ENCODE measurements at regions not wholly inside any gene's neighbourhood (a gene's known extent, or its start where the extent isn't known, plus 50 kb on each side); places are given as distances from the start of the nearest gene placed in this dataset.

DNA sequence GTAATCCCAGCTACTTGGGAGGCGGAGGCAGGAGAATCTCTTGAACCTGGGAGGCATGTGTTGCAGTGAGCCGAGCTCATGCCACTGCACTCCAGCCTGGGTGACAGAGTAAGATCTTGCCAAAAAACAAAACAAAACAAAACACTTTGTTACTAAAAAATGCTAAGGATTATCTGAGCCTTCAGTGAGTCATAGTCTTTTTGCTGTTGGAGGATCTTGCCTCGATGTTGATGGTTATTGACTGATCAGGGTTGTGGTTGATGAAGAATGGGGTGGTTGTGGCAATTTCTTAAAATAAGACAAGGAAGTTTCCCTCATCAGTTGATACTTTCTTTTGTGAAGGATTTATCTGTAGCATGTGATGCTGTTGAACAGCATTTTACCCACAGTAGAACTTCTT, 196.8 kb upstream of the HDDC2 start:
- DNase-seq, result no peak

DNA sequence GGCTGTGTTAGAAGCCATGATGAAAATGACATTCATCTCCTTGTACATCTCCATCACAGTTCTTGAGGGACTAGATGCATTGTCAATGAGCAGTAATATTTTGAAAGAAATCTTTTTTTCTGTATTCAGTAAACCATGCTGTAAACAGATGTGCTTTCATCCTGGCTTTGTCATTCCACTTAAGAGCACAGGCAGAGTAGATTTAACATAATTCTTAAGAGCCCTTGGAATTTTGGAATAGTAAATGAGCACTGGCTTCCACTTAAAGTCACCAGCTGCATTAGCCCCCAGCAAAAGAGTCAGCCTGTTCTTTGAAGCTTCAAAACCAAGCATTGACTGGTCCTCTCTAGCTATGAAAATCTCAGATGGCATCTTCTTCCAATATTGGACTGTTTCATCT, 197.8 kb upstream of the HDDC2 start:
- DNase-seq, result no peak

DNA sequence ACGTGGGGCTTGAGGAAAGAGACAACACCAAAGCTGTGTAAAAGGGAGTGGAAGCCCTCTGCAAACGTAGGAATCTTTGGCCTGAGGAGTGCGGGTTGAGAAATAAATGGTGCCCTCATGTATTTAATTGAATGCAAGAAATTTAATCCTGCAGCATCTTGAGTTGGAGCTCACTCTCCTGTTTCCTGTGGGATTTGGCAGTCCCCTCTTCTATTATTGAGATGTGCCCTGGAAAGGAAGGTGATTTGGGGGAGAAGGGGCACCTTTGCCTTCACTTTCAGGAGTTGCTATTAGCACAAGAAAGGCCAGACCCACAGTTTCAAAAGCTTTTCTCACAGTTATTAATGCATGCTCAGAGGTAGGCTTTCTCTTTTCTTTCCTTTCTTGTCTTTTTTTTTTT, 201.4 kb upstream of the HDDC2 start:
- DNase-seq, result no peak

DNA sequence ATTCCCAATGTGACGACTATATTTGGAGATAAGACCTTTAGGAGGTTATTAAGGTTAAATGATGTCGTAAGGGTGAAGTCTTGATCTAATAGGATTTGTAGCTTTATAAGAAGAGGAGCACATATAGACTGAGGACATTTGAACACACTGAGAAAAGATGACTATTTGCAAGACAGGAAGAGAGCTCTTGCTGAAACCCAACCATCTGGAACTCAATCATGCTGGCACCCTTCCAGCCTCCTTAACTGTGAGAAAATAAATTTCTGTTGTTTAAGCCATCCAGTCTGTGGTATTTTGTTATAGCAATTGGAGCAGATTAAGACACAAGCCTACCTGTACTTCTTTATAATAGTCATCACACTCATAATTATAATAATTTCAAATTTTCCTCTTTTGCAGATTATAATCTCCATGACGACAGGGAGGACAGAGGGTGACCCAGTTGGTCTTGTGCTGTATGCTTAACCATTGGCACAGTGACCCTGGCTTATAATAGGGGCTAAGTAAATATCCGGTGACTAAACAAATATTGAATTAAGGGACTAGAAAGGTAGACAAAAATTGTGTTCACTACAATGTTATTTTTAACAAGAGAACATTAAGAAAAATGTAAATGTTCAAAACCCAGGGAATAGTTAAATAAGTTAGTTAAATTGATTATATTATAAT, 206.4 kb upstream of the HDDC2 start:
- no peak for DNase-seq

DNA sequence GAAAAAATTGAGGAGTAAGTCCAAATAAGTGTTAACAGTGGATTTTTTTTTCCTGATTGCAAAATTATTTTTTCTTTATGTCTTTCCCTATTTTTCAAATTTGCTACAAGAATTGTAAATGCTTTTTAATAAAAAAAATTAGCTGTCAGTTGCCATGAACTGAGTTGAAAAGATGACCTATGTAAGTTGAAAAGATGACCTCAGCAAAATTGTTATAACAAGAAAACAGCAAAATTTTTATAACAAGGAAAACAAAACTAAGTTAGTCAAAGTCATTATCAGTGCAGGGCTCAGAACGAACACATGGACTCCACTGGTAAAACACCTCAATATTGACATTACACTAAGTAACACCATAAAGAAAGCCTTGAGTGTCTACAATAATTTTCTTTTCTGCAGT, 207.0 kb upstream of the HDDC2 start:
- no peak for DNase-seq

DNA sequence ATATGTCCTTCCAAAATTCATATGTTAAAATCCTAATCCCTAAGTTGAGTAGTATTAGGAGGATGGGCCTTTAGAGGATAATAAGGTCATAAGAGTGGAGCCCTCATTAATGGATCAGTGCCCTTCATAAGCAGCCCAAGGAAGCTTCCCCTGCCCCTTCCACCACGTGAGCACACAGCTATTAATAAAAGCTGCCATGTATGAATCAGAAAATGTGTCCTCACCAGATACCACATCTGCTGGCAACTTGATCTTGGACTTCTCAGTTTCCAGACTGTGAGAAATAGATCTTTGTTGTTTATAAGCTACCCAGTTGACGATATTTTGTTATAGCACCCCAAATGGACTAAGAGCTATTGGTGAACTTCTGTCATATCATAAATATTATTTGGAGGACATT, 207.7 kb upstream of the HDDC2 start:
- DNase-seq, result no peak

DNA sequence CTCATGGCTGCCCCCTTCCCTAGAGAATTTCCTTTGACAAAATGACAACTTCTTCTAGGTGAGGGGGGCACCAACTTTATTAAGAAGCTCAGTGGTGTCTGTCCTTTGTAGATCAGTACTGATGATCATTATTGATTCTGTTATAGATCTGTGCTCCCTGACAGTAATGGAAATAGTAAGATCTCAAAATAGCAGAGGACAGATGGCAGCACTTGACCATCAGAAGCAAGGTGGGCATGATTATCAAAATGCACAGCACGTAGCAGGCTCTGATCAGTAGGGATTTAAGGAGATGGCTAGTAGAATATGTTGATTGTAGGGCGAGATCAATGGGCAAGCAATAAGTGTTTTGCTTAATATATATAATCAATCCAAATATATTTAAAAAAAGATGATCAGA, 208.6 kb upstream of the HDDC2 start:
- DNase-seq, result no peak

DNA sequence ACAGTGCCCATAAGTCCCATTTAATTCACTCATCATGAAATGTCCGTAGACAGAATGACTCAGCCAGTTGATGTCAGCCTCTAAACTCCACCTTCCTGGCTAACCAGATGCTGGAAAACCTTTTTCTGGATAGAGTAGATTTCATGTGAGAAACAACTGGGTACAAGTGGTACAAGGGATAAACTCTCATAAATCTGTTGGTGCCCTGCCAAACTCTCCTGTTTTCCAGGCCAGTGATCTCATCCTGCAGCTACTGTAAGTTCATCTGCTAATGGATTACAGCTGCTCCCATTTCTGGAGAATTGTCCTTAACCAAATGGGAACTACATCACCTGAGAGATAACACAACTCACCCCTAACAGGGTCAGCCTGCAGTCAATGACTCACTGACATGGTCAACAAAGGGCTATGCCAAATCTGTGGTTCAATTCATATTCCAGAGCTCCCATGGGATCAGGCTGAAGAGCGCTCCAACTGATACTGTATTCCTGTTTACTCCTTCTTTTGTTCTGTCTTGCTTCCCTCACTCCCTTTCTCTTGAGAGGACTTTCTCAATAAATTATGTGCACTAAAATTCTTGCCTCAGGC, 210.1 kb upstream of the HDDC2 start:
- no peak for DNase-seq

DNA sequence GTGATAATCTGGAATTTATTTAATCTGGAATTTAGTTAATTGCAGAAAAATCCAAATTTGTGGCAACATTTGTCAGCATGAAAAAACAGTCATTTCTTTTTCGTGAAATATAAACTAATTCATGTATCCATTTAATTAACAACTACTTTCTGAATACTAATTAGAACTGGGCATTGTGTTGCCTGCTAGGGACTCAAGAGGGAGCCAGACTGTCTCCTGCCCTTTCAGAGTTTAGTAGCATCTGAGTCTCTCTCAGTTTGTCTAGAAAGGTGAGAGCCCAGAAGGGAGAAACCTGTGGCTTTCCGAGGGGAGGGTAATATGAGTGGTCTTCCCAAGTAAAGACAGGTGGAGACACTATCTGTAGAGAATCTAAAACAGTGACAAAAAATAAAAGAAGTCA, 210.9 kb upstream of the HDDC2 start:
- no peak for DNase-seq

DNA sequence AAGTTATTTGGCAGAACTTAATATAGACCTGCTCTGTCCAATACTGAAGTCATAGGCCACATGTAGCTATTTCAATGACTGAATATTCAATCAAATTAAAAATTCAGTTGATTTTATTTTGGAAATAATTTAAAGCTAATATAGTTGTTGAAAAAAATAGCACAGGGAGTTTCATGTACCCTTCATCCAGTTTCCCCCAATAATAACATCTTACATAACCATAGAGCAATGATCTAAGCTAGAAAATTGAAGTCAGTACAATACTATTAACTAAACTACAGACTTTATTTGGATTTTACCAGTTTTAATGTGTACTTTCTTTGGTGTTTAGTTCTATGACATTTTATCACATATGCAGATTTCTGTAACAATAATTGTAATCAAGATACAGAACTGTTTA, 212.2 kb upstream of the HDDC2 start:
- no peak for DNase-seq

DNA sequence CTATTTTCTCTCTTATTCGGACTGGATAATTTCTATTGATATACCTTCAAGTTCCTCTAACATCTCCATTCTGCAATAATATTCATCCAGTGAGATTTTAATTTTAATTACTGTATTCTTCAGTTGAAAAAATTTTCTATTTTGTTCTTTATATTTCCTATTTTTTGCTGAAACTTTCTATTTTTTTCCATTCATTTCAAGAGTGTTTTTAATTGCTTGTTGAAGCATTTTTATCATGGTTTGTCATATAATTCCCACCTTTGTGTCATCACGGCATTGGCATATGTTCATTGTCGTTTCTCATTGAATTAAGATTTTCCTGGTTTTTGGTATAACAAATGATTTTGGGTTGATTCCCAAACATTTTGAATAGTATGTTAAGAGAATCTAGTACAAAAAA, 214.9 kb upstream of the HDDC2 start:
- DNase-seq, result no peak

DNA sequence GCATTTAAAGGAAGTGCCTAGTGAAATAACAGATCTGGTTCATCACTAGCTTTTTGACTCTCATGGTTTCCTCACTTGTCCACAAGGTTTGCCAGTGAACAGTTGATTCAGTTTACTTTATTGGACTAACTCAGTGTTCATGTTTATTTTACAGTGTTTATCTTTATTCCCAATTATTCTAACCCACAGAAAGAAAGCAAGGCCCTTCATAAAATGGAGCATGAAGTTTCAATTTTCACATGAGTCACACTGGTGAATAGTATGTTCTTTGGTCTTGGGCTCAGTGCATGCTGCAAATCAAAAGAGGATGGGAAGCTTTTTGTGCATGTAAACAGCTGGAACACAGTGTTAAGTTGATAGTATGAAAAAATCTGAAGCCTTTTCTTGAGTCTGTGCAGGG, 217.6 kb upstream of the HDDC2 start:
- no peak for DNase-seq

DNA sequence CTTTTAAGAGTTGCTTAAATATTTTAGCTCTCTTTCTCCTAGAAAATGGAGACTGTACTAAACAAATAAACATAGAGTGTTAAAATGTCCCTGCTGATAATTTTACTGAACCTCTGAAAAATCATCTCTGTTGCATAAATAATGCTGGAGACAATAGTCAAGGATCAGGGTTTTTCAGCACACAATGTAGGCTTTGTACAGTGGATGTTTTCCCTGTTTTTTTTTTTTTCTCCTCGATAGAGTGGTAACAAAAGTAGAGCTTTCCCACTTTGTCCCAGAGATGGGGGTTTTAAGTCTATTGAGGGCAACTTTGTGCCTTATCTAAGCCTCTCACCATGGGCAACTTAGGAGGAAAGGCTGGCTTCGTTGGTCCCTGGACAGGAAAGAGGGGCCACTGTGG, 222.6 kb upstream of the HDDC2 start:
- DNase-seq, result no peak

DNA sequence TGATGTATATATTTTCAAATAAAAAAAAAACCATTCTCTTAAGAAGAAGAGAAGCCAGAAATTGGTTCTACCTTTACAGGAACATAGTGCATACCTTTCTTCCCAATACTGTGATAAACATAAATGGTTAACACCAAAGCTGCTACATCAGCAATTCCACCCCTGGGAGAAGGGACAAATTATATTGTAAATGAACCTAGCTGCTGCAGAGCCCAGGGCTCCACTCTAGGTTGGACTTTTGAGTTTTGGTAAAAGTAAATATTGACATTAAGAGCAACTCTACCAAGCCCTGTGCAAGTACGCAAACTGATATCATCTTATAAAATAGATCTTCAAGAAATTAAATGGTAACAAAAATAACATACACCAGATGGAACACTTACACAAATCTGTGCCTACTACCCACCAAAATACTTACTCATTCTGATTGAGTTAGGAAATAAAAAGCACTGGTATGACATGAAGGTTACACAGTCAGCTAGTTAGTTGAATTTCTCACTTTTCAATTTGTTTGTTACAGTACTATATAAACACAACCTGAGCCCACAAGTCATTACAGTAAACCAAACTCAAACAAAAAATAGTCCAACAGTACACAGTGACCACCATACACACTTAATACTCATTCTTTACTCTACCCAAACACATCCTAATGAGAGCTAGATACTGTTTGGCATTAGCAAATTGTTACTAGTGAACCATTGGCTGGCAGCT, 223.3 kb upstream of the HEY2 start:
- DNase-seq, result no peak

DNA sequence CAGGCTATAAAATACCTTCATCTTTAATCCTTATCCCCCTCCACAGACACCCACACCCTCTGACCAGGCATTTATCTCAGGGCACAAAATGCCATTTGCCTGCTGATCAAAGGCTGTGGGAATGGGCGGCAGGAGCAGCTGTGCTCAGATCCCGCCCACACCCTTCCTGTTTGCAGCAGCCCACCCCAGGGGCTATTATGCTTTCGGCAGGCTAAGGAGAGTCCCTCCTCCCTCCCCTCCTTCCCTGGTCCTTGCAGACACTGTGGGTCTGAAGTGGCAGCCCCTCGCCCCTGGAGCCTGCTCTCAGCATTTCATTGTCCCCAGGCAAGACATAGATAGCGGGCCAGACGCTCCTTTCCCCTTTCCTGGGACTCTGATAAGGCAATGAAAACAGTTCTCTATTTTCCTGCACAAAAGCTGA, 220.8 kb upstream of the HEY2 start:
- DNase-seq, result no peak

DNA sequence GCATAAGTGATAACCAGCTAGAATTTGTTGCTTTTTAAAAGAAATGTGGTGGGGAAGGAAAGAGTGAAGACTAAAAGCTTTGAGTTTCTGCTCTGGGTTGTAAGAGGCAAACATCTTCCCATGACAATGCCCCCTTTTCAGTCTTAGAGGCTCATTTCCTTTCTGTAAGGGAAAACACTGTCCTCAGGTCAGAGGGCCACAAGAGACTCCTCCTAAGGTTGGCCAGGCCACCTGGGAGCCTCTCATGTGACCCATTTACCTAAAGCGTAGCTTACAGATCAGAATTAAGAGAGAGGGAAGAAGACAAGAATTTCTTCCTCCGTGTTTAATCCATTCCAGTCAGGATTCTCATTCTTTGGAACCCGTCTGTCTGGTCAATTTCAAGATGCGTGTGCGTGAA, 220.4 kb upstream of the HEY2 start:
- DNase-seq, result no peak

DNA sequence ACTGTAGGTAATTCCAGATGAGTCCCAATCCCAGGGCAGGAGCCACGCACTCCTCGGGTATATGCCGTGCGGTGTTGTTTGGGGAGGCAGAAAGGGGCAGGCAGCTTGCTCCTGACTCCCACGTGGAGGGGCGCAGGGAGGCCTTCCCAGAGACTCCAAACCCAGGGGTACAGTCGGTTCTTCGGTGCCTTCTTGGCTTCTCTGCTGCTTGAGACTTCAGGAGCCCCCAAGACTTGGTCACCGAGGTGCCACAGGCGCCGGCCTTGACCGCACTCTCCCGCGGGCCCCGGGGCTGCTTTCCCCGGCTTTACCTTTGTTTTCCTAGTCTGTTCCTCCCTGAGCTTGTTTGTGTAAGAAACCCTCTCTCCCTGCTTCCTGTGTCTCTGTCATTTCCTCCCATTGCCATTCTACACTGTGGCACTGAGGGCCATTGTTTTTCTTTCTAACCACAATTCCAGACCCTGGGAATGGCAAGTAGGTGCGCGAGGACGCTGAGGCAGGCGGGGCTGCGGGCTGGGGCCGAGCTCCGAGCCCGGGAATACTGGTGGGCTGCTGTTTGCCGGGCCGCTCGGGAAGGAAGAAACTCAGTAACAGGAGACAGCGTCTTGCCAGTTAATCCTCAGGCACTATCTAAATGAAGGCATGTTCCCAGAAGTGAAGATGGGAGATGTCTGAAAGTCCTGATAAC, 215.6 kb upstream of the HEY2 start:
- DNase-seq, result no peak

DNA sequence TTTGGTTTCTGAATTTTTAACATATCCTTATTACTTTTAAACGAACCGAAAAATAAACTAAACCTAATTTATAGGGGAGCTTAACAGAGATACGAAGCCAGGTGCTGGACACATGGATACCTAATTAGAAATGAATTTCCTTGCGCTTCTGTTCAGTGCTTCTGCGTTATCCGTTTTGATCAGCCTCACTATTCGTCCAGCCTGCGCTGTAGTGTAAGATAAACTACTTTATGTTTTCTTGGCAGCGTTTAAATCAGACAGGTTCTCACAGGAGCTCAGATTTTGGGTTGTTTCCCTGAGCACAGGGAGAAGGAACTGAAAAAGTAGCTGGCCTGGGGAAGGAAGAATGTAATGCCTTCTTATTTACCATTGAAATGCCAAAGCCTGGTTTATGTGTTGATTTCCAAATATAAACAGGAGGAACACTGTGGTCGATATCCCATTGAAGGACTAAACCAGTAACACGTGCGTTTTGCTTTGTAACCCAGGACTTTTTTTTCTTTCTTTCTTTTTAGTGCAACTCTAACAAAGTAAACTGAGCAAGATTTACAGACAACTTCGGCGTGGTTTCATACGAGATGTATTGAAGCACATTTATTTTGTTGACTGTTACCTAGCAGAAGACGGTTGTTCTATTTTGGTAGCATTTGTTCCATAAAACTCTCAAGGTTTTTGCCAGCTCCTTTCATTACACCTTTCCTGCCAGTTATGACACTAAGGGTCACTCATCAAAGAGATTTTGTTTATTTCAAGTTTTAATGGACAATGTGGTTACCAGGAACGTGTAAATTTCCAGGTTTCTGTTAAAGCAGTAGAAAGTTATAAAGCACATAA, 214.8 kb upstream of the HEY2 start:
- DNase-seq, result no peak

DNA sequence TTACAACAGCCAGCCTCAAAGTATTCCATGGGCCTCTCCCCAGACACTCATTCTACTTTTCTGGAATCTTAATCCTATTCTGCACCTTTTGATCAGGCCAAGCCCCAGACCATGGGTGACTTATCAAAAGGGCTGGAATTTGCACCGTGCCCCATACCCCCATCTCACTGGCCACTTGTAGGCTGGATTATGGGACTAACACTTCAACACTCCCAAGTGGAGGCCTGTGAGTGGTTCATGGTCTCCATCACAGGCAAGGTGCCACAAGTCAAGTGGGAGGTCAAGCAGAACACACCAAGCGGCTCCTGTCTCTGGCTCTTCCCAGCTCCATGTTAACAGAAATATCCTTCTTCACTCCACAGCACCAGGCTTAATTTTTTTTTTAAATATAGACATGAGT, 212.3 kb upstream of the HEY2 start:
- DNase-seq, result no peak

DNA sequence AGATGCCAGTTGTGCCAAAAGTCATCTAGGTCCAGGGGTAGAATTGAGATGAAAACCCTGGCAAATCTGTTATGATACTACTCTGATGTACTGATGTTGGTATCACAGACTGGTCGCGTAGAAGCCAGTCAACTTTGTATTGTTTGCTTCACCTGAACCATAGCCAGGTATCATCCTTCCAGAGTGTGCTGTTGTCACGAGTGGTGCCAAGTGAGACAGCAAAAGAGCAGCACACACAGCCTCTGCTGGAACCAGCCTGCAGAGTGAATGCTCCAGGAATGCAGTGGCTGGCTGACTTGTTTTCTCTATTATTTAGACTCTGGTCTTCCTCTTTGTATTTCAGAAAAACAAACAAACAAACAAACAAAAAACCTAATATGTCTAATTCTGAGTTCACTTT, 209.5 kb upstream of the HEY2 start:
- DNase-seq, result no peak

DNA sequence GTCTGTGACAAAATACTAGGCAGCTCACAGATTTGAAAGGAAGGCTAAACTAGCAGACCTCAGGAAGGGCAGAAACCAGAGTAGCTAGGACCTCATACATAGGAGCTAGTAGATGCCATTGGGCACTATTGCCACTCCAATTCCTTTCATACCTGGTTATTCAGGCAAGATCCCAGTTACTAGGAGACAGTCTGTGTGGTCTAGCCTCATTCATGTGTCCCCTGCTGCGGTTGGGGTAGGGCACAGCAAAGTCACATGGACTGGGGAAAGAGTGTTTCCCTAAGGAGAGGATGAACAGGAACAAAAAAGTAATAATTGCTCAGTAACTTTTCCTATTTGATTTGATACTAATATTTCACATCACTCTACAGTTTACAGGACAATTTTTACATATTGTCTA, 204.6 kb upstream of the HEY2 start:
- no peak for DNase-seq

DNA sequence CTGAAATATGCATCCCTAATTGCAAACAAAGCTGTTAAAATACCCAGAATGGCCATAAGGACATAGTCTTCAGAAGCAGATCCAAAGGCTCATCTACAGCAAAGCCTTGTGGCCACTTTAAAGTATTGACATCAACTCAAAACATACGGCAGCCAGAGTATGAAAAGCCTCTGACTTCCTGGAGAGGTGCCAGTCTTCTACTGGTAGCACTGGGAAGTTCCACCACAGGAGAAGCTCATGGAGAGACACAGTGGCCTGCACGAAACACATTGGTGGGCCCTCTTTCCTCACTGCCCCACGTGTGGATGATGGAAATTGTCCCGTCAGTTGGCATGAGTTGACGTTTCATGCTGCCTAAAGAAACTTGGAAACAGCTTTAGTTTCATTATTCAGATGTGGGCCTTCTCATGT, 202.6 kb upstream of the HEY2 start:
- DNase-seq, result no peak

DNA sequence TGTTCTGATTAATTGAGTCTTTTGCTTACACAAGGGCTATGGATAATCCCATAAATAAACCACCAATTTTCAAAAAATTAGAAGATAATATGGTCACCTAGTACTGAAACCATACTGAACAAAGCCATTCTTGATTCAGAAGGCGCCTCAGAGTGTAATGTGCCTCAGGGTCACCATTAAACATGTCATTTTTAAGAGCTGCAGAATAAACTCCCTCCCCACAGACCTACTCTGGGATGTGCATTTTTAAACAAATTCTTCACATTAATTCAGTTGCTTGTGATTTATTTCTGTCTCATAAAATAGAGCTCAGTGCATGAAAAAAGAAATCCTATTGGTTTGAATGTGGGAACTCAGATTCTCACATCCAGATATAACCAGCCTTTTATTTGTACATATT, 202.1 kb upstream of the HEY2 start:
- DNase-seq, result no peak
